ENCODE measurements at regions not wholly inside any gene's neighbourhood (a gene's known extent, or its start where the extent isn't known, plus 50 kb on each side); places are given as distances from the start of the nearest gene placed in this dataset.
A peak's percentile ranks its signal among the peaks of the same experiment; 100 is the strongest.

DNA sequence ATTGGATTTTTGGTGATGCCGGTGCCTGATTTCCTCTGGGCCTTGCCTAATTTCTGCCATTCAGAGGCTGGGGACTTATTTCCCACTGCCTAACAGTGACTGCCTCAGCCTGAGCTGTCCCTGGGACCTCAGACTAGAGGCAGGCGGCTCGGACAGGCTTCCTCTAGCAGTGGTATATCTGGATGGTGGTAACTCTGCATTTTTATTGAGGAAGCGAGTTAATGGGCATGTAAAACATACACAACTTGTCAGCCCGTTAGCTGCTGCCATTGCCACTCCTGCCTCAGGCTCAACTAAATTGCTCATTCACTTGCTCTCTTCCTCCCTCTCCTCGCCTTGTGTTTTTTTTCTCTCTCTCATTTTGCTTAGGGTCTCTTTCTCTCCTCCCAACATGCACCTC, 561.6 kb downstream of the BUD13 start:
- Mint-ChIP-seq H3K27me3 (ENCODE audit: insufficient read depth, low read depth) (peaks cover 4% of the 10 kb centered on the region), H3K4me3 (no peak overlapping the region), H3K9me3 (no peaks in the 10 kb centered on the region), H3K4me1 (peaks cover 28% of the 10 kb centered on the region), H3K27ac (peak overlapping the region; percentile 70), H3K36me3 (no peaks in the 10 kb centered on the region)
- Histone ChIP-seq H3K9ac (no peak overlapping the region), H3K9me3 (ENCODE audit: low read depth) (no peaks in the 10 kb centered on the region), H3K4me1 (peaks cover 7% of the 10 kb centered on the region), H3K27ac (no peak overlapping the region), H2AFZ (replicated peaks) (no peak overlapping the region), H3K4me3 (no peak overlapping the region), H3K36me3 (no peaks in the 10 kb centered on the region), H3K27me3 (no peaks in the 10 kb centered on the region), H3K79me2 (ENCODE audit: low read depth) (no peaks in the 10 kb centered on the region), H3K4me2 (no peak overlapping the region), H4K20me1 (ENCODE audit: low read depth) (no peaks in the 10 kb centered on the region), H3F3A (ENCODE audit: low read depth) (no peaks in the 10 kb centered on the region)
- no peak for TF ChIP-seq EZH2 (IDR thresholded peaks at IDR 0.05)
- TF ChIP-seq CTCF (IDR thresholded peaks at IDR 0.05) = no peak
- TF ChIP-seq EZH2phosphoT487 (IDR thresholded peaks at IDR 0.05) = no peak
- no peak for DNase-seq (ENCODE audit: low spot score)

GRCh38 chr11:116210663-116211062, 562.1 kb downstream of the BUD13 start:
- no peak overlapping the region for H3K27ac Mint-ChIP-seq
- TF ChIP-seq CTCF (IDR thresholded peaks at IDR 0.05) (no peak), EZH2phosphoT487 (IDR thresholded peaks at IDR 0.05) (no peak), EZH2 (IDR thresholded peaks at IDR 0.05) (no peak)
- peaks cover 7% of the 10 kb centered on the region for H3K4me1 ChIP-seq
- H3K36me3 Mint-ChIP-seq = no peaks in the 10 kb centered on the region
- H2AFZ ChIP-seq (replicated peaks) = no peak overlapping the region
- H3K4me3 Mint-ChIP-seq = no peak overlapping the region
- H3K9me3 ChIP-seq (ENCODE audit: low read depth) = no peaks in the 10 kb centered on the region
- peaks cover 27% of the 10 kb centered on the region for H3K4me1 Mint-ChIP-seq
- no peaks in the 10 kb centered on the region for H3K36me3 ChIP-seq
- no peaks in the 10 kb centered on the region for H4K20me1 ChIP-seq (ENCODE audit: low read depth)
- no peaks in the 10 kb centered on the region for H3K9me3 Mint-ChIP-seq
- no peak overlapping the region for H3K9ac ChIP-seq
- no peak overlapping the region for H3K4me3 ChIP-seq
- H3F3A ChIP-seq (ENCODE audit: low read depth) = no peaks in the 10 kb centered on the region
- H3K27me3 ChIP-seq = no peaks in the 10 kb centered on the region
- H3K27ac ChIP-seq = no peak overlapping the region
- H3K27me3 Mint-ChIP-seq (ENCODE audit: insufficient read depth, low read depth) = peaks cover 2% of the 10 kb centered on the region
- no peak overlapping the region for H3K4me2 ChIP-seq
- H3K79me2 ChIP-seq (ENCODE audit: low read depth) = no peaks in the 10 kb centered on the region
- no peak for DNase-seq (ENCODE audit: low spot score)

- Histone ChIP-seq H3K4me1 (peaks cover 7% of the 10 kb centered on the region), H3F3A (ENCODE audit: low read depth) (no peaks in the 10 kb centered on the region), H3K36me3 (no peaks in the 10 kb centered on the region), H2AFZ (replicated peaks) (no peak overlapping the region), H3K27me3 (no peaks in the 10 kb centered on the region), H3K27ac (no peak overlapping the region), H3K4me2 (no peak overlapping the region), H3K9me3 (ENCODE audit: low read depth) (no peaks in the 10 kb centered on the region), H3K4me3 (no peak overlapping the region), H4K20me1 (ENCODE audit: low read depth) (no peaks in the 10 kb centered on the region), H3K9ac (no peak overlapping the region), H3K79me2 (ENCODE audit: low read depth) (no peaks in the 10 kb centered on the region)
- Mint-ChIP-seq H3K36me3 (no peaks in the 10 kb centered on the region), H3K27ac (no peak overlapping the region), H3K4me1 (peaks cover 29% of the 10 kb centered on the region), H3K4me3 (no peak overlapping the region), H3K27me3 (ENCODE audit: insufficient read depth, low read depth) (peaks cover 2% of the 10 kb centered on the region), H3K9me3 (no peaks in the 10 kb centered on the region)
- no peak for TF ChIP-seq EZH2 (IDR thresholded peaks at IDR 0.05)
- no peak for TF ChIP-seq CTCF (IDR thresholded peaks at IDR 0.05)
- no peak for TF ChIP-seq EZH2phosphoT487 (IDR thresholded peaks at IDR 0.05)
- no peak for DNase-seq (ENCODE audit: low spot score)
These were observed 563.5 kb downstream of the BUD13 start for GRCh38 chr11:116209255-116209654.
